HepG2 (cell line): ENCODE measurements at regions not wholly inside any gene's neighbourhood (a gene's known extent, or its start where the extent isn't known, plus 50 kb on each side); places are given as distances from the start of the nearest gene placed in this dataset.

Experiments
- ATAC-seq: fragments of 200-7000 bp; cut with Tn5 transposase; 3 replicates; pipeline ENCODE4 v1.9.1; 2020; ENCODE audit warnings: mild to moderate bottlenecking, moderate library complexity
- BruUV-seq: library from RNA; stranded (reverse); fragments of 400-500 nt; replicated peaks from 2 replicates; lab custom pipeline; 2021; lab: Mats Ljungman, UMichigan
- CTCF ChIA-PET: fragments of 300-600 bp; formaldehyde crosslinking; extraction: SDS; loops from one replicate; lab custom pipeline; 2021; ENCODE audit warnings: low total read pairs, inconsistent platforms, low intra/inter-chr PET ratio; lab: Yijun Ruan, JAX
- POLR2A ChIA-PET: fragments of 350-600 bp; sonication (Branson Sonifier 250); formaldehyde crosslinking; loops from one replicate; lab custom pipeline; 2020; ENCODE audit warnings: antibody characterized with exemption, inconsistent platforms; lab: Yijun Ruan, JAX
- DNase-seq: peaks from one replicate; pipeline ENCODE4 v3.0.0-alpha.2; 2015; ENCODE audit warnings: low spot score
- FAIRE-seq: peaks from 3 replicates; lab custom pipeline; 2011; peaks lifted over from hg19 to GRCh38; lab: Jason Lieb, UNC
- H2AFZ ChIP-seq: one replicate; pipeline ENCODE4 v1.6.1; 2011; ENCODE audit warnings: low read length, inconsistent platforms
- H3K27ac ChIP-seq: fragments of 300-600 bp; 3 replicates; pipeline ENCODE4 v1.8.0; 2011; ENCODE audit warnings: mixed run types, mild to moderate bottlenecking, mixed read lengths, low read length, inconsistent platforms; ENCODE audit not compliant: insufficient read depth; ENCODE audit errors: extremely low read length
- H3K27me3 ChIP-seq, 2 experiments: fragments of 200-600 bp in 1 of 2; 2 replicates in 1 of 2; 3 replicates in 1 of 2; pipeline versions ENCODE4 v1.6.0 to v1.8.0; 2011; ENCODE audit warnings: low read length in 2 of 2, mild to moderate bottlenecking in 2 of 2, moderate library complexity in 2 of 2, inconsistent platforms in 1 of 2; ENCODE audit not compliant: insufficient read depth in 2 of 2, control insufficient read depth in 1 of 2
- H3K36me3 ChIP-seq, 2 experiments: fragments of 200-600 bp in 1 of 2; replicated peaks in 1 of 2; 2 replicates in 1 of 2; 3 replicates in 1 of 2; pipeline versions ENCODE4 v1.5.1 to v1.8.0; 2011; ENCODE audit warnings: low read length in 2 of 2, inconsistent platforms in 1 of 2; ENCODE audit not compliant: insufficient read depth in 2 of 2, control insufficient read depth in 1 of 2
- H3K4me1 ChIP-seq: 2 replicates; pipeline ENCODE4 v1.5.1; 2012; ENCODE audit warnings: low read length, inconsistent platforms; ENCODE audit not compliant: insufficient read depth
- H3K4me2 ChIP-seq: 2 replicates; pipeline ENCODE4 v1.6.0; 2011; ENCODE audit warnings: low read depth, low read length, inconsistent platforms
- H3K4me3 ChIP-seq, 3 experiments: fragments of 200-600 bp in 1 of 3; sonication (generic), shearing (Covaris generic) in 1 of 3; replicated peaks in 1 of 3; 2 replicates each; pipeline ENCODE4 v1.5.1; 2011 to 2016; ENCODE audit warnings: low read length in 3 of 3, inconsistent platforms in 2 of 3, low read depth in 2 of 3, mild to moderate bottlenecking in 2 of 3, control low read depth in 1 of 3, mixed read lengths in 1 of 3; ENCODE audit not compliant: insufficient read depth in 1 of 3
- H3K79me2 ChIP-seq: one replicate; pipeline ENCODE4 v1.6.1; 2011; ENCODE audit warnings: low read length, inconsistent platforms; ENCODE audit not compliant: insufficient read depth
- H3K9ac ChIP-seq: 2 replicates; pipeline ENCODE4 v1.6.0; 2011; ENCODE audit warnings: mild to moderate bottlenecking, low read depth, low read length, inconsistent platforms; ENCODE audit not compliant: insufficient read depth
- H3K9me3 ChIP-seq: 2 replicates; pipeline ENCODE4 v1.5.1; 2012; ENCODE audit warnings: mild to moderate bottlenecking, low read length
- H4K20me1 ChIP-seq: 2 replicates; pipeline ENCODE4 v1.6.0; 2011; ENCODE audit warnings: inconsistent platforms, mild to moderate bottlenecking, low read length, moderate library complexity; ENCODE audit not compliant: insufficient read depth
- DMAP1 ChIP-seq: IDR thresholded peaks from 2 replicates; pipeline ENCODE4 v1.6.1; 2016
- HNRNPK ChIP-seq: fragments of 200-400 bp; formaldehyde crosslinking; IDR thresholded peaks from 2 replicates; pipeline ENCODE4 v1.6.1; 2018; ENCODE audit warnings: low read length, low read depth, moderate library complexity, mild to moderate bottlenecking; ENCODE audit not compliant: poor library complexity, severe bottlenecking
- KDM3A ChIP-seq: IDR thresholded peaks from 2 replicates; pipeline ENCODE4 v1.6.1; 2018; ENCODE audit warnings: low read depth, missing compliant biosample characterization
- NBN ChIP-seq: fragments of 450-650 bp; conservative IDR thresholded peaks from 2 replicates; pipeline ENCODE4 v1.6.1; 2017
- TBX3 ChIP-seq: fragments of 450-650 bp; IDR thresholded peaks from 2 replicates; pipeline ENCODE4 v1.6.1; 2017; ENCODE audit warnings: antibody characterized with exemption, mild to moderate bottlenecking, inconsistent platforms, borderline replicate concordance
- ZMYM4 ChIP-seq: sonication (generic); formaldehyde crosslinking; IDR thresholded peaks from 2 replicates; pipeline ENCODE4 v1.8.1; 2023; ENCODE audit warnings: mild to moderate bottlenecking, missing genetic modification reagents
- ZNF446 ChIP-seq: sonication (generic); formaldehyde crosslinking; IDR thresholded peaks from 2 replicates; pipeline ENCODE4 v1.5.0; 2020; ENCODE audit warnings: mild to moderate bottlenecking, missing genetic modification reagents
- whole genome bisulfite sequencing: methylation state at CpG from one replicate; pipeline ENCODE4 v1.1.6; 2017; ENCODE audit warnings: low lambda C conversion rate; 5-methylcytosine and 5-hydroxymethylcytosine counted together
- in situ Hi-C: cut with HindIII; loops from 2 replicates; pipeline ENCODE4 v1.10.0; 2017; ENCODE audit warnings: low pct_unique_long_range_greater_than_20kb; ENCODE audit not compliant: extremely low pct_ligation_motif_present
- intact Hi-C: fragments of 100-400 bp; cut with micrococcal nuclease; formaldehyde crosslinking; loops from one replicate; pipeline ENCODE4 v1.10.0; 2022; ENCODE audit not compliant: unreplicated experiment
- TF ChIP-seq, protein P1 (sequence below): IDR thresholded peaks from 2 replicates; pipeline ENCODE4 v1.6.1; 2016; ENCODE audit warnings: missing compliant biosample characterization, missing genetic modification reagents, borderline replicate concordance
- TF ChIP-seq, protein P2 (sequence below): sonication (generic); formaldehyde crosslinking; IDR thresholded peaks from 2 replicates; pipeline ENCODE4 v1.4.0; 2020; ENCODE audit warnings: missing genetic modification reagents

DNA sequence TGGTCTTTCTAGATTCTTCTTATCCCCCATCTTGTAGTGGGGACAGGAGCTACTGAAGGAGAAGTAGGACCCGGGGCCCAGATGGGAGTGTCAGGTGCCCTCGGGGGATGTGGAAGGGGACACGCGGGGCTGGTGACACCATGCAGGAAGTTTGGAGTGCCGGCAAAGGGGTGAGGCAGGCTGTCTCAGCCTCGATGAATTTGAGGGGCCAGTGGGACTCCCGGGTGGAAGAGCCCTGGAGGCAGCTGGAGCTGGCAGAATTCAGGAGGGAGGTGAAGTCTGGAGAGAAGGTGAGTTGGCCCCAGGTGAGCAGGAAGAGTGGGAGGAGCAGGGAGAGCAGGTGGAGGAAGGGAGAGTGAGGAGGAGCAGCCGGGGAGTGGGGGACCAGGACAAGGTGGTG, 101.7 kb downstream of the CPZ start:
- Histone ChIP-seq H3K27ac (no peak overlapping the region), H3K36me3 (no peaks in the 10 kb centered on the region), H4K20me1 (no peaks in the 10 kb centered on the region), H3K27me3 (peaks cover 6 to 59% of the 10 kb centered on the region in 2 experiments; a peak in 3 of 5 replicates), H3K9ac (no peak overlapping the region), H2AFZ (no peak overlapping the region), H3K9me3 (no peaks in the 10 kb centered on the region), H3K79me2 (no peaks in the 10 kb centered on the region), H3K4me2 (no peak overlapping the region), H3K4me3 (no peak overlapping the region), H3K4me1 (no peaks in the 10 kb centered on the region)
- in situ Hi-C loops = no loop called here
- POLR2A ChIA-PET = no interaction called here
- FAIRE-seq (no peak), ATAC-seq (no peak), DNase-seq (no peak)
- 19% methylated on average over 8 of the region's 8 CpGs for WGBS
- TF ChIP-seq DMAP1 (CRISPR knock-in tag) = no peak
- no peak for TF ChIP-seq ZNF446 (CRISPR knock-in tag)
- TF ChIP-seq, protein P1, sequence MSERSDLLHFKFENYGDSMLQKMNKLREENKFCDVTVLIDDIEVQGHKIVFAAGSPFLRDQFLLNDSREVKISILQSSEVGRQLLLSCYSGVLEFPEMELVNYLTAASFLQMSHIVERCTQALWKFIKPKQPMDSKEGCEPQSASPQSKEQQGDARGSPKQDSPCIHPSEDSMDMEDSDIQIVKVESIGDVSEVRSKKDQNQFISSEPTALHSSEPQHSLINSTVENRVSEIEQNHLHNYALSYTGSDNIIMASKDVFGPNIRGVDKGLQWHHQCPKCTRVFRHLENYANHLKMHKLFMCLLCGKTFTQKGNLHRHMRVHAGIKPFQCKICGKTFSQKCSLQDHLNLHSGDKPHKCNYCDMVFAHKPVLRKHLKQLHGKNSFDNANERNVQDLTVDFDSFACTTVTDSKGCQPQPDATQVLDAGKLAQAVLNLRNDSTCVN (CRISPR knock-in tag) = no peak
- no peak for TF ChIP-seq HNRNPK
- TF ChIP-seq TBX3 = no peak
- no peak for TF ChIP-seq ZMYM4
- TF ChIP-seq KDM3A (CRISPR knock-in tag) = no peak
- TF ChIP-seq NBN = no peak
- TF ChIP-seq, protein P2, sequence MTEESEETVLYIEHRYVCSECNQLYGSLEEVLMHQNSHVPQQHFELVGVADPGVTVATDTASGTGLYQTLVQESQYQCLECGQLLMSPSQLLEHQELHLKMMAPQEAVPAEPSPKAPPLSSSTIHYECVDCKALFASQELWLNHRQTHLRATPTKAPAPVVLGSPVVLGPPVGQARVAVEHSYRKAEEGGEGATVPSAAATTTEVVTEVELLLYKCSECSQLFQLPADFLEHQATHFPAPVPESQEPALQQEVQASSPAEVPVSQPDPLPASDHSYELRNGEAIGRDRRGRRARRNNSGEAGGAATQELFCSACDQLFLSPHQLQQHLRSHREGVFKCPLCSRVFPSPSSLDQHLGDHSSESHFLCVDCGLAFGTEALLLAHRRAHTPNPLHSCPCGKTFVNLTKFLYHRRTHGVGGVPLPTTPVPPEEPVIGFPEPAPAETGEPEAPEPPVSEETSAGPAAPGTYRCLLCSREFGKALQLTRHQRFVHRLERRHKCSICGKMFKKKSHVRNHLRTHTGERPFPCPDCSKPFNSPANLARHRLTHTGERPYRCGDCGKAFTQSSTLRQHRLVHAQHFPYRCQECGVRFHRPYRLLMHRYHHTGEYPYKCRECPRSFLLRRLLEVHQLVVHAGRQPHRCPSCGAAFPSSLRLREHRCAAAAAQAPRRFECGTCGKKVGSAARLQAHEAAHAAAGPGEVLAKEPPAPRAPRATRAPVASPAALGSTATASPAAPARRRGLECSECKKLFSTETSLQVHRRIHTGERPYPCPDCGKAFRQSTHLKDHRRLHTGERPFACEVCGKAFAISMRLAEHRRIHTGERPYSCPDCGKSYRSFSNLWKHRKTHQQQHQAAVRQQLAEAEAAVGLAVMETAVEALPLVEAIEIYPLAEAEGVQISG = no peak
- BruUV-seq = no TSS peak
- intact Hi-C loops = no loop called here
- CTCF ChIA-PET = no interaction called here
